ENCODE measurements at regions not wholly inside any gene's neighbourhood (a gene's known extent, or its start where the extent isn't known, plus 50 kb on each side); places are given as distances from the start of the nearest gene placed in this dataset.

DNA sequence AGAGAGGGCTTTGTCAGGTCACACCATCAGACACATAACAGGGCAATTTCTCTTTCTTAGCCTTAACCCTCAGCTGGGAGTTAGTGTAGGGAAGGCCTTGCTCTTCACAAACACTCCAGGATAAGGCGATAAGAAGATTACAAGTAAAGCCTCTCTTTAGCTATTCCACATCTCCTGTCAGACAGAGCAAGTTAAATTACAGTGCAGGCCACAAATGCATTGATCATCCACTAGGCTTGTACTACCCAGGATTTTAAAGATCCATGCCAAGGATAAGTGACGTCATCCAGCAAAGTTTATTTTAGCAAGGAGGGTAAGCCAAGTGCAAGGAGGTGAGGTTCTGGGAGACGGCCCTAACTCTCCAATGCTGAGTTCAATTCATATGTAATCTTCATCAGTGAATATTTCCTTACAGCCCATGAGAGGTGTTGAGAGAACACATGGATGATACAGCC lies 890.6 kb upstream of the NR2F2 start:
- BruUV-seq (replicated peaks) = no TSS peak
- Histone ChIP-seq H3K4me3 (ENCODE audit: low read depth, low read length, poor library complexity, severe bottlenecking) (no peak overlapping the region), H3K9me3 (ENCODE audit: low read depth, low read length, poor library complexity, severe bottlenecking) (no peaks in the 10 kb centered on the region), H3K36me3 (ENCODE audit: insufficient read depth, low read length, poor library complexity, severe bottlenecking) (no peaks in the 10 kb centered on the region), H3K27me3 (replicated peaks; ENCODE audit: insufficient read depth, low read depth, low read length, poor library complexity) (no peaks in the 10 kb centered on the region), H3K4me1 (ENCODE audit: insufficient read depth, low read length, poor library complexity, severe bottlenecking) (peaks cover 8% of the 10 kb centered on the region), H3K27ac (ENCODE audit: low read depth, low read length, poor library complexity, severe bottlenecking) (no peak overlapping the region)
- ChIA-PET POLR2A (ENCODE audit: low non-redundant PET) (no interaction called here), CTCF (no interaction called here)
- intact Hi-C loops (cut with micrococcal nuclease; ENCODE audit: unreplicated experiment) = no loop called here
- TF ChIP-seq EZH2 (IDR thresholded peaks at IDR 0.05; ENCODE audit: borderline replicate concordance, low read depth, low read length, poor library complexity, severe bottlenecking) = no peak
- TF ChIP-seq, protein P1, sequence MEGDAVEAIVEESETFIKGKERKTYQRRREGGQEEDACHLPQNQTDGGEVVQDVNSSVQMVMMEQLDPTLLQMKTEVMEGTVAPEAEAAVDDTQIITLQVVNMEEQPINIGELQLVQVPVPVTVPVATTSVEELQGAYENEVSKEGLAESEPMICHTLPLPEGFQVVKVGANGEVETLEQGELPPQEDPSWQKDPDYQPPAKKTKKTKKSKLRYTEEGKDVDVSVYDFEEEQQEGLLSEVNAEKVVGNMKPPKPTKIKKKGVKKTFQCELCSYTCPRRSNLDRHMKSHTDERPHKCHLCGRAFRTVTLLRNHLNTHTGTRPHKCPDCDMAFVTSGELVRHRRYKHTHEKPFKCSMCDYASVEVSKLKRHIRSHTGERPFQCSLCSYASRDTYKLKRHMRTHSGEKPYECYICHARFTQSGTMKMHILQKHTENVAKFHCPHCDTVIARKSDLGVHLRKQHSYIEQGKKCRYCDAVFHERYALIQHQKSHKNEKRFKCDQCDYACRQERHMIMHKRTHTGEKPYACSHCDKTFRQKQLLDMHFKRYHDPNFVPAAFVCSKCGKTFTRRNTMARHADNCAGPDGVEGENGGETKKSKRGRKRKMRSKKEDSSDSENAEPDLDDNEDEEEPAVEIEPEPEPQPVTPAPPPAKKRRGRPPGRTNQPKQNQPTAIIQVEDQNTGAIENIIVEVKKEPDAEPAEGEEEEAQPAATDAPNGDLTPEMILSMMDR (conservative IDR thresholded peaks at IDR 0.05; ENCODE audit: low read depth, low read length) = no peak
- no peak for DNase-seq (ENCODE audit: low spot score)

DNA sequence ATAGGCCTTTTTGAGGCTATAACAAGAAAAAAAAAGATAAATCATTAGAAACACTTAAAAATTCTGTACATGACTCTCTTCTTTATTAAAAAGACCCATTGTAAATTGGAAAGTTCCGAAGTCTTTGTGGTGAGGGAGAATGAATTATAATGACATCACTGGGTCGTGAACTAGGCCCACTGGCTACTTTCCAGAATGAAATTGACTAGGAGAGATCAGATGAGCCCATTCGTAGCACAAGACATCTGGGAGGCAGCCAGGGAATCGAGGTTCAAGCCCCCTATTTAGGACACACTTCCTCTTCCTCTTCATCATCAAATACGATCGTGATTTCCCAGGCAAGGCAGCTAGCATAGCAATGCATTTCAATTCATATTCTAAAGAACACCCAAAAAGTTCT lies 889.8 kb upstream of the NR2F2 start:
- Histone ChIP-seq H3K27me3 (replicated peaks; ENCODE audit: insufficient read depth, low read depth, low read length, poor library complexity) (no peaks in the 10 kb centered on the region), H3K9me3 (ENCODE audit: low read depth, low read length, poor library complexity, severe bottlenecking) (no peaks in the 10 kb centered on the region), H3K27ac (ENCODE audit: low read depth, low read length, poor library complexity, severe bottlenecking) (no peak overlapping the region), H3K4me1 (ENCODE audit: insufficient read depth, low read length, poor library complexity, severe bottlenecking) (peaks cover under 1% of the 10 kb centered on the region), H3K36me3 (ENCODE audit: insufficient read depth, low read length, poor library complexity, severe bottlenecking) (no peaks in the 10 kb centered on the region), H3K4me3 (ENCODE audit: low read depth, low read length, poor library complexity, severe bottlenecking) (no peak overlapping the region)
- CTCF ChIA-PET = no interaction called here
- no peak for DNase-seq (ENCODE audit: low spot score)
- no peak for TF ChIP-seq EZH2 (IDR thresholded peaks at IDR 0.05; ENCODE audit: borderline replicate concordance, low read depth, low read length, poor library complexity, severe bottlenecking)
- TF ChIP-seq, protein P1 (conservative IDR thresholded peaks at IDR 0.05; ENCODE audit: low read depth, low read length) = no peak
- POLR2A ChIA-PET (ENCODE audit: low non-redundant PET) = interaction anchor here (0.6 kb wide), 1 partner anchor 9 kb away, joined by 3 read pairs; no protein-coding TSS in a partner anchor
- no TSS peak for BruUV-seq (replicated peaks)
- intact Hi-C loops (cut with micrococcal nuclease; ENCODE audit: unreplicated experiment) = no loop called here

DNA sequence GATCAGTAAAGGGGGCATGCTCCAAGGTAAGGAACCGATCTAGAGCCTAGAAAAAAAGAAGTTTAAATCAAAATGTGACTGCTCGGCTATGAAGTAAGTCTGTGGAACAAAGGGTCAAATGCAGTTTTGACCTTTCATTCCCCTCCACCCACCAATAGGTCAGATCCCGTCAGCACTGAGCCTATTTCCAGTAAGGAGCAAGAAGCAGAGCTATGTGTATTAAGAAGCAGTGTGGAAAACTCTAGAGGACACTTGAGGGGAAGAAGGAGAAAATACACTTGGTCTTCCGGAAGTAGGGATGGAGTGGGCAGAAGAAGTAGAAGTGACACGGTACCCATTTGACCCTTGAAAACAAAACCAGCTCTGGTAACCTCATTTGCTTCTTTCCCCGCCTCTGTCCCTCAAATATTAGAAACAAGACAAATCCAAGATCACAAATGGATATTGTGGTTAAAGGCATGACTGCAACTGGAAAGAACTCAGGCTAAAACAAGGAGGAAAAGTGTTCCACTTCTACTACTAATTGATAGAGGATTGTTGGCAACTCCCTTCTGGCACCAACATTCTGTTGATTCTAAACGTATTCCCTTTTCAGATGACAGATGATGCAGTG lies 888.3 kb upstream of the NR2F2 start:
- no peak for TF ChIP-seq EZH2 (IDR thresholded peaks at IDR 0.05; ENCODE audit: borderline replicate concordance, low read depth, low read length, poor library complexity, severe bottlenecking)
- TF ChIP-seq, protein P1 (conservative IDR thresholded peaks at IDR 0.05; ENCODE audit: low read depth, low read length) = no peak
- no TSS peak for BruUV-seq (replicated peaks)
- DNase-seq (ENCODE audit: low spot score) = no peak
- no peak overlapping the region for H3K27ac ChIP-seq (ENCODE audit: low read depth, low read length, poor library complexity, severe bottlenecking)
- H3K4me1 ChIP-seq (ENCODE audit: insufficient read depth, low read length, poor library complexity, severe bottlenecking) = peaks cover 5% of the 10 kb centered on the region
- no peaks in the 10 kb centered on the region for H3K27me3 ChIP-seq (replicated peaks; ENCODE audit: insufficient read depth, low read depth, low read length, poor library complexity)
- no peaks in the 10 kb centered on the region for H3K9me3 ChIP-seq (ENCODE audit: low read depth, low read length, poor library complexity, severe bottlenecking)
- H3K4me3 ChIP-seq (ENCODE audit: low read depth, low read length, poor library complexity, severe bottlenecking) = no peak overlapping the region
- no peaks in the 10 kb centered on the region for H3K36me3 ChIP-seq (ENCODE audit: insufficient read depth, low read length, poor library complexity, severe bottlenecking)
- ChIA-PET CTCF (no interaction called here), POLR2A (ENCODE audit: low non-redundant PET) (no interaction called here)
- intact Hi-C loops (cut with micrococcal nuclease; ENCODE audit: unreplicated experiment) = no loop called here
